ENCODE measurements at regions not wholly inside any gene's neighbourhood (a gene's known extent, or its start where the extent isn't known, plus 50 kb on each side); places are given as distances from the start of the nearest gene placed in this dataset.

DNA sequence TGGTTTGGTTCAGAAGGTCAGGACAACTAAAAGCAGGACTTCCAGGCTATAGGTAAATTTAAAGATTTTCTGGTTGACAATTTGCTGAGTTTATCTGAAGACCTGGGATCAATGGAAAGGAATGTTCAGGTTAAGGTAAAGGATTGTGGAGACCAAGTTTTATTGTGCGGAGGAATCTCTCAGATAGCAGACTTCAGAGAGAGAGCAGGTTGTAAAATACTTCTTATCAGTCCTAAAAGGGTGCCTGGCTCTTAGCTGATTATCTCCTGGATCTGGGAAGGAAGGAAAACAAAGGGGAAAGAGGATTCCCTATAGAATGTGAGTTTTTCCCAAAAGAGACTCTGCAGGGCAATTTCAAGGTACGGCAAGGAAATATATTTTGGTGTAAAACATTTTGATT, 851.5 kb downstream of the DACH1 start:
- TF ChIP-seq POLR2A (IDR thresholded peaks at IDR 0.05) (no peak), POLR2AphosphoS5 (IDR thresholded peaks at IDR 0.05; ENCODE audit: insufficient read depth in 1 of 2, low read depth in 1 of 2) (no peak)
